ENCODE measurements at regions not wholly inside any gene's neighbourhood (a gene's known extent, or its start where the extent isn't known, plus 50 kb on each side); places are given as distances from the start of the nearest gene placed in this dataset.

GRCh38 chr14:32006263-32007110 lies 70.6 kb upstream of the ARHGAP5 start:
- Histone ChIP-seq H3K79me1 (ENCODE audit: low read depth in 1 of 2, low read length in 2 of 2) (no peaks in the 10 kb centered on the region), H3K18ac (ENCODE audit: low read depth, low read length) (no peak overlapping the region), H3K9me1 (ENCODE audit: insufficient read depth, low read length) (no peaks in the 10 kb centered on the region), H3K4ac (ENCODE audit: low read depth, low read length) (no peak overlapping the region), H3K36me3 (ENCODE audit: control insufficient read depth, insufficient read depth, low read length) (no peaks in the 10 kb centered on the region), H2BK15ac (ENCODE audit: low read depth, low read length) (0 out of 3 replicates have a peak overlapping the region, but pooled peaks have one; percentile 57), H2AK5ac (ENCODE audit: low read depth, low read length) (no peak overlapping the region), H4K20me1 (ENCODE audit: insufficient read depth, low read length) (no peaks in the 10 kb centered on the region), H3K23ac (ENCODE audit: low read depth, low read length) (no peak overlapping the region), H2BK5ac (ENCODE audit: low read depth, low read length, poor library complexity, severe bottlenecking) (no peak overlapping the region), H2BK20ac (ENCODE audit: low read depth, low read length) (no peak overlapping the region), H3K27me3 (ENCODE audit: control insufficient read depth, insufficient read depth, low read length) (peaks cover 2% of the 10 kb centered on the region; the same call in 1 of the 2 replicates), H2AFZ (replicated peaks; ENCODE audit: low read length, poor library complexity) (no peak overlapping the region), H3K4me2 (ENCODE audit: low read depth, low read length) (no peak overlapping the region), H4K91ac (ENCODE audit: insufficient read depth, low read depth, low read length) (no peak overlapping the region), H2AK9ac (replicated peaks; ENCODE audit: low read depth, low read length, poor library complexity) (no peak overlapping the region), H3K9me3 (ENCODE audit: control insufficient read depth, insufficient read depth, low read length) (no peaks in the 10 kb centered on the region), H4K5ac (ENCODE audit: low read depth, low read length) (no peak overlapping the region), H4K8ac (ENCODE audit: low read depth in 2 of 2, low read length in 2 of 2) (0 out of 4 replicates have a peak overlapping the region, but pooled peaks of 1 of the 2 experiments have one; percentile 36), H3K27ac (ENCODE audit: insufficient read depth, low read length) (no peak overlapping the region), H3K4me1 (ENCODE audit: control insufficient read depth, insufficient read depth, low read length) (peaks cover 2% of the 10 kb centered on the region; the same call in 1 of the 2 replicates), H3K4me3 (ENCODE audit: insufficient read depth, low read depth, low read length) (no peak overlapping the region), H3K9ac (ENCODE audit: low read depth, low read length) (no peak overlapping the region), H3K56ac (ENCODE audit: extremely low read depth, insufficient read depth, low read length) (no peak overlapping the region), H3K14ac (replicated peaks; ENCODE audit: low read depth, low read length) (no peak overlapping the region), H2BK120ac (ENCODE audit: low read depth, low read length) (no peak overlapping the region)
- in situ Hi-C loops (cut with MboI; ENCODE audit: low sequenced_read_pairs) = no loop called here
- 70% methylated on average over 4 of the region's 14 CpGs; no CpG with 5 or more reads in 1 of the 2 experiments for WGBS, 2 experiments (ENCODE audit: extremely low coverage in 2 of 2, insufficient read length in 1 of 2)
- TF ChIP-seq MXI1 (IDR thresholded peaks at IDR 0.05; ENCODE audit: borderline replicate concordance, low read depth, low read length) = no peak
- TF ChIP-seq, protein P1, sequence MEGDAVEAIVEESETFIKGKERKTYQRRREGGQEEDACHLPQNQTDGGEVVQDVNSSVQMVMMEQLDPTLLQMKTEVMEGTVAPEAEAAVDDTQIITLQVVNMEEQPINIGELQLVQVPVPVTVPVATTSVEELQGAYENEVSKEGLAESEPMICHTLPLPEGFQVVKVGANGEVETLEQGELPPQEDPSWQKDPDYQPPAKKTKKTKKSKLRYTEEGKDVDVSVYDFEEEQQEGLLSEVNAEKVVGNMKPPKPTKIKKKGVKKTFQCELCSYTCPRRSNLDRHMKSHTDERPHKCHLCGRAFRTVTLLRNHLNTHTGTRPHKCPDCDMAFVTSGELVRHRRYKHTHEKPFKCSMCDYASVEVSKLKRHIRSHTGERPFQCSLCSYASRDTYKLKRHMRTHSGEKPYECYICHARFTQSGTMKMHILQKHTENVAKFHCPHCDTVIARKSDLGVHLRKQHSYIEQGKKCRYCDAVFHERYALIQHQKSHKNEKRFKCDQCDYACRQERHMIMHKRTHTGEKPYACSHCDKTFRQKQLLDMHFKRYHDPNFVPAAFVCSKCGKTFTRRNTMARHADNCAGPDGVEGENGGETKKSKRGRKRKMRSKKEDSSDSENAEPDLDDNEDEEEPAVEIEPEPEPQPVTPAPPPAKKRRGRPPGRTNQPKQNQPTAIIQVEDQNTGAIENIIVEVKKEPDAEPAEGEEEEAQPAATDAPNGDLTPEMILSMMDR (conservative IDR thresholded peaks at IDR 0.05; ENCODE audit: low read depth, low read length) = no peak
- ChIA-PET CTCF (no interaction called here), POLR2A (ENCODE audit: unreplicated experiment) (no interaction called here)
- intact Hi-C loops (cut with micrococcal nuclease) = no loop called here
- ATAC-seq (ENCODE audit: low read depth) (no peak), DNase-seq (peak; percentile 19)
- dilution Hi-C loops (cut with HindIII; ENCODE audit: low sequenced_read_pairs, unreplicated experiment) = no loop called here
- BruUV-seq (replicated peaks) = no TSS peak
